ENCODE measurements at regions not wholly inside any gene's neighbourhood (a gene's known extent, or its start where the extent isn't known, plus 50 kb on each side); places are given as distances from the start of the nearest gene placed in this dataset.
"Not testable (repeated sequence)": the region's sequence is repeated elsewhere in the genome, so short reads cannot be mapped to it uniquely, and the experiment has no call there.

GRCh38 chr3:8152821-8153418 lies 348.7 kb upstream of the LMCD1 start:
- DNase-seq = no peak

GRCh38 chr3:8153800-8154199 lies 347.8 kb upstream of the LMCD1 start:
- DNase-seq = no peak

GRCh38 chr3:8154617-8155016 lies 347.0 kb upstream of the LMCD1 start:
- no peak for DNase-seq

GRCh38 chr3:8156138-8156537 lies 345.5 kb upstream of the LMCD1 start:
- no peak for DNase-seq

- no peak for DNase-seq
Measured at GRCh38 chr3:8156831-8157230, 344.8 kb upstream of the LMCD1 start.

- no peak for DNase-seq
Measured at GRCh38 chr3:8157640-8158039, 344.0 kb upstream of the LMCD1 start.

GRCh38 chr3:8164145-8164544 lies 337.5 kb upstream of the LMCD1 start:
- no peak for DNase-seq

- DNase-seq = no peak
Measured at GRCh38 chr3:8166014-8166413, 335.6 kb upstream of the LMCD1 start.

GRCh38 chr3:8170971-8171508 lies 330.6 kb upstream of the LMCD1 start:
- DNase-seq = no peak

- no peak for DNase-seq
Measured at GRCh38 chr3:8173892-8174291, 327.7 kb upstream of the LMCD1 start.

- not testable (repeated sequence) for DNase-seq
Measured at GRCh38 chr3:8176759-8177483, 324.7 kb upstream of the LMCD1 start.

- DNase-seq = not testable (repeated sequence)
Measured at GRCh38 chr3:8178516-8178915, 323.1 kb upstream of the LMCD1 start.

GRCh38 chr3:8182904-8183303 lies 318.7 kb upstream of the LMCD1 start:
- no peak for DNase-seq

GRCh38 chr3:8183627-8184026 lies 318.0 kb upstream of the LMCD1 start:
- DNase-seq = no peak

GRCh38 chr3:8186213-8186612 lies 315.4 kb upstream of the LMCD1 start:
- DNase-seq = no peak

GRCh38 chr3:8187996-8188395 lies 313.6 kb upstream of the LMCD1 start:
- DNase-seq = no peak

GRCh38 chr3:8189051-8189450 lies 312.6 kb upstream of the LMCD1 start:
- DNase-seq = no peak

- DNase-seq = no peak
Measured at GRCh38 chr3:8191406-8191805, 310.2 kb upstream of the LMCD1 start.

- no peak for DNase-seq
Measured at GRCh38 chr3:8197384-8197783, 304.2 kb upstream of the LMCD1 start.

GRCh38 chr3:8198605-8199004 lies 303.0 kb upstream of the LMCD1 start:
- DNase-seq = no peak

GRCh38 chr3:8200996-8201395 lies 300.6 kb upstream of the LMCD1 start:
- DNase-seq = no peak

GRCh38 chr3:8201886-8202285 lies 299.7 kb upstream of the LMCD1 start:
- no peak for DNase-seq

GRCh38 chr3:8204331-8204730 lies 297.3 kb upstream of the LMCD1 start:
- DNase-seq = no peak

GRCh38 chr3:8204853-8205650 lies 296.6 kb upstream of the LMCD1 start:
- no peak for DNase-seq

All from activated naive CD4-positive, alpha-beta T cell treated with anti-CD3 and anti-CD28 coated beads, Interleukin-2, amount 50 U/mL, for 16 hours (primary cell).